HepG2 (cell line): ENCODE measurements at regions not wholly inside any gene's neighbourhood (a gene's known extent, or its start where the extent isn't known, plus 50 kb on each side); places are given as distances from the start of the nearest gene placed in this dataset.

Experiments used
- POLR2AphosphoS2 ChIP-seq: IDR thresholded peaks from 2 replicates; pipeline ENCODE4 v1.6.1; 2011; ENCODE audit warnings: low read depth, low read length, improper control_type of control experiment
- TCF12 ChIP-seq, 2 experiments: fragments of 450-650 bp in 1 of 2; sonication (generic) in 1 of 2; formaldehyde crosslinking in 1 of 2; IDR thresholded peaks; 2 replicates each; pipeline versions ENCODE4 v1.6.1 to v1.8.0; 2017 to 2022; ENCODE audit warnings: antibody characterized with exemption in 1 of 2, mild to moderate bottlenecking in 1 of 2, missing genetic modification reagents in 1 of 2, moderate library complexity in 1 of 2
- ZNF331 ChIP-seq: sonication (generic); formaldehyde crosslinking; IDR thresholded peaks from 2 replicates; pipeline ENCODE4 v1.4.0; 2020; ENCODE audit warnings: missing genetic modification reagents
- TF ChIP-seq, protein P1 (sequence below): sonication (generic); formaldehyde crosslinking; IDR thresholded peaks from 2 replicates; pipeline ENCODE4 v1.4.0; 2020; ENCODE audit warnings: mild to moderate bottlenecking, missing genetic modification reagents

DNA sequence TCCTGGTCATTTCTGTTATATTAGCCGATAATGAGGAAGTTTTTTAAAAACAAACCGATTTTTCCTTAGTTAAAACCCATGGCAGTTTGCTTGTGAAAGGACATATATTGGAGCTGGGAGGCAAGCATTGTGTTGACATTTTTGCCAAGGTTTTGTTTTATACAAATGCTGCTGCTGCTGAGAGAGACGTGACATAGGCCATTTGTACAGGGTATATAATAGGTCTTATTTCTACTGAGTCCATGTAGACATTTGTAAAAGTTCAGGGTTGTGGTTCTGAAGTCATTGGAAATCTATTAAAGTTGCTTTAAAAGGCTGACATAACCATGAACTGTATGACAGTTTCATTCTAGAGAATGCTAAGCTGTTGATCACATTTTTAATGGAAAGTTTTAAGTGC, 424.0 kb upstream of the FANCL start:
- no peak for TF ChIP-seq TCF12 (IDR thresholded peaks at IDR 0.05)
- TF ChIP-seq TCF12 (CRISPR knock-in tag; IDR thresholded peaks at IDR 0.05): no peak
- TF ChIP-seq, protein P1, sequence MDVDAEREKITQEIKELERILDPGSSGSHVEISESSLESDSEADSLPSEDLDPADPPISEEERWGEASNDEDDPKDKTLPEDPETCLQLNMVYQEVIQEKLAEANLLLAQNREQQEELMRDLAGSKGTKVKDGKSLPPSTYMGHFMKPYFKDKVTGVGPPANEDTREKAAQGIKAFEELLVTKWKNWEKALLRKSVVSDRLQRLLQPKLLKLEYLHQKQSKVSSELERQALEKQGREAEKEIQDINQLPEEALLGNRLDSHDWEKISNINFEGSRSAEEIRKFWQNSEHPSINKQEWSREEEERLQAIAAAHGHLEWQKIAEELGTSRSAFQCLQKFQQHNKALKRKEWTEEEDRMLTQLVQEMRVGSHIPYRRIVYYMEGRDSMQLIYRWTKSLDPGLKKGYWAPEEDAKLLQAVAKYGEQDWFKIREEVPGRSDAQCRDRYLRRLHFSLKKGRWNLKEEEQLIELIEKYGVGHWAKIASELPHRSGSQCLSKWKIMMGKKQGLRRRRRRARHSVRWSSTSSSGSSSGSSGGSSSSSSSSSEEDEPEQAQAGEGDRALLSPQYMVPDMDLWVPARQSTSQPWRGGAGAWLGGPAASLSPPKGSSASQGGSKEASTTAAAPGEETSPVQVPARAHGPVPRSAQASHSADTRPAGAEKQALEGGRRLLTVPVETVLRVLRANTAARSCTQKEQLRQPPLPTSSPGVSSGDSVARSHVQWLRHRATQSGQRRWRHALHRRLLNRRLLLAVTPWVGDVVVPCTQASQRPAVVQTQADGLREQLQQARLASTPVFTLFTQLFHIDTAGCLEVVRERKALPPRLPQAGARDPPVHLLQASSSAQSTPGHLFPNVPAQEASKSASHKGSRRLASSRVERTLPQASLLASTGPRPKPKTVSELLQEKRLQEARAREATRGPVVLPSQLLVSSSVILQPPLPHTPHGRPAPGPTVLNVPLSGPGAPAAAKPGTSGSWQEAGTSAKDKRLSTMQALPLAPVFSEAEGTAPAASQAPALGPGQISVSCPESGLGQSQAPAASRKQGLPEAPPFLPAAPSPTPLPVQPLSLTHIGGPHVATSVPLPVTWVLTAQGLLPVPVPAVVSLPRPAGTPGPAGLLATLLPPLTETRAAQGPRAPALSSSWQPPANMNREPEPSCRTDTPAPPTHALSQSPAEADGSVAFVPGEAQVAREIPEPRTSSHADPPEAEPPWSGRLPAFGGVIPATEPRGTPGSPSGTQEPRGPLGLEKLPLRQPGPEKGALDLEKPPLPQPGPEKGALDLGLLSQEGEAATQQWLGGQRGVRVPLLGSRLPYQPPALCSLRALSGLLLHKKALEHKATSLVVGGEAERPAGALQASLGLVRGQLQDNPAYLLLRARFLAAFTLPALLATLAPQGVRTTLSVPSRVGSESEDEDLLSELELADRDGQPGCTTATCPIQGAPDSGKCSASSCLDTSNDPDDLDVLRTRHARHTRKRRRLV (CRISPR knock-in tag): no peak
- TF ChIP-seq POLR2AphosphoS2: no peak
- no peak for TF ChIP-seq ZNF331 (CRISPR knock-in tag)
